Activated gamma-delta T cell treated with Interleukin-2 at 50 U/mL for 16 hours (primary cell): ENCODE measurements at regions not wholly inside any gene's neighbourhood (a gene's known extent, or its start where the extent isn't known, plus 50 kb on each side); places are given as distances from the start of the nearest gene placed in this dataset.
"Not testable (repeated sequence)": the region's sequence is repeated elsewhere in the genome, so short reads cannot be mapped to it uniquely, and the experiment has no call there.

Source experiments
- DNase-seq: peaks from one replicate; pipeline ENCODE4 v3.0.0-alpha.2; 2020

DNA sequence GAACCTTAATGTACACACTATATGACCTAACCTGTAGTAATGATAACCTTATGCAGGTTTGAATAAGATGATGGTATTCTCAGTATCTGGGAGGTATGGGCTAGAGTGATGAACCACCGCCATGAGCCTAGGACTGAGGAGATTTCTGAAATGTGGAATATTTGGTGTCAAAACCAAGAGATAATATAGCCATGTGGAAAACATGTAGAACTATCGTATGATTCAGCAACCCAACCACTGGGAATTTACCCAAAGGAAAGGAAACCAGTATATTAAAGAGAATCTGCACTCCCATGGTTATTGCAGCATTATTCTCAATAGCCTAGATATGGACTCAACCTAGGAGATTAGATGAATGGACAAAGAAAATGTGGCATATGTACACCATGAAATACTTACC lies 271.7 kb upstream of the BTG1 start:
- no peak for DNase-seq

DNA sequence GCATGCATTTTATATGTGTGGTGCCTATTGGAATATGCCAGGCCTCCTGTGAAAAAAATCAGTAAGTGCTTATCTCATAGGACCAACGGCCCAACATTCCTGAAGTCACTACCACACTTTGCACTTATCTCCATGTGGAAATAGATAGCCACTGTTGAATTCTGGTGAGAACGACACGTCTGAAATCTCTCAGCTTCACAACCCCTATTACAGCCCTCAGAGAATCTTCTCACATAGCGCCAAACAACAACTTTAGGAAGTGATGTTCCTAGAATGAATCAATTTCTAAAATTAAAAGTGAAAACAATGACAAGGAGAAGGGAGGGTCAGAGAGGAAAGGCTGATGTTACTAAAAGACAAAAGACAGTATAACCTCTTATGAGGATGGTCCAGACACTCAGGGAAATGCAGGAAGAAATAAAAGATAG lies 270.8 kb upstream of the BTG1 start:
- DNase-seq = no peak

DNA sequence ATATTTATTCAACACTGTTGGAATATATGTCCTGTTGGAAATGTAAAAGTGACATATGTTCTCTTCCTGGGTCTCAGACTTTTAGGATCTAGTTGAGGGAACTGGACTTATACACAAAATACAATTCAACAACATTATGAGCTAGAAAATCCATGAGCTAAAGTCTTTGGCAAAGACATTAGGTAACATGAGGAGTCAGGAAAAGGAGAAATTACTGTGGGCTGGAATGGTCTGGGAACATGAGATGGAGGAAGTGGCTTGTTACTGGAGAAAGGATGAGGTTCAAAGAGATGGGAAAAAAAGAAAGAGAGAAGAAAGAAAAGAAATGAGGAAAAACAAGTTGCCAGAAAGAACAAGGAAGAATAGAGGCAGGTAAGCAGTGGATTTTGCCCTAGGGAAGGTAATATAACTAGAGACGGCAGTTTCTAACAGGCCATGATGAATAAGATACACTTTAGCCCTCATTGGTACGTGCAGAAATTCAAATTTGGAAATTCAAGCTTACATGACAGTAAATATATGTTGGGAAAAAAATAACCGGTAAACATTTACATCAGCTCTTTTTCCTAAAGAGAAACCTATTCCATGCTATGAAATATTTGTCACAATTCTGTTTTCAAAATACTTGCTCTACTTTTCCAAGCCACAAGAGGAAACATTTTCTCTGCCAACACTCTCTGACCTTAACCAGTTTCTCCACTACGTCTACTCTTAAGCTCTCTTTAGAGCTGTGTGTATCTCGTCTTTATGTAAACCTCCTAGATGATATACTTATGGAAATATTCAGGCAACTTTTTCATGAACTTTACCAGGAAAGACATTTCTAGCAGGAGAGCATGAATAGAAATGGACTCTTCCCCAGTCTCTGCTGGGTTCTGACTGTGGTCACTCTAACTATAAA lies 268.8 kb upstream of the BTG1 start:
- DNase-seq = no peak

DNA sequence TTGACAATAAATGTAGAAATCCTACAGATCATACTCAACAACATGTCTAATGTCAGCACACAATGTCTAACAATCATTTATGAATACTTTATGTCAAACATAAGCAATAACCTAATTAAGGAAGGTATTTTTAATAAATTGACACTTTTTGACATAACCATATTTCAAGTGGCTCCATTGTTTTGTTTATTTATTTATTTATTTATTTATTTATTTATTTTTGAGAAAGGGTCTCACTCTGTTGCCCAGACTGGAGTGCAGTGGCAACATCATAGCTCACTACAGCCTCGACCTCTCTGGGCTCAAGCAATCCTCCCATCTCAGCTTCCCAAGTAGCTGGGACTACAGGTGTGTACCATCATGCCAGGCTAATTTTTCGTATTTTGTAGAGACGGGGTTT lies 267.6 kb upstream of the BTG1 start:
- no peak for DNase-seq

DNA sequence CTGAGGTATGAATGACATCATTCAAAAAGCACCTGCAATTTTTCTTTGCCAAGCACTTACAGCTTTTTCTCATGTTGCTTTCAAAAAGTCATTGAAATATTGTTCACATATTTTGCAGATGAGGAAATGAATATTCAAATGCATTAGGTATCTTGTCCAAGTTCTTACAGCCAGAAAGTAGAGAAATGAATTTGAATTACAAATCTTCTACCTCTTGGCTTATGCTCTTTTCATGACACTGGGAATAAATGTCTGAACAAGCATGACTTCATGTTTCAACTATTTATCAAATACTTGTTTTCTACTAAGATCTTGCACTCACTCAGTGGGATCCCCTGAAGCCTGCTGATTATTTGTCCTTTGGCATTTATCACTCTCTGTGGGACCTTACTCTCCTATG lies 267.2 kb upstream of the BTG1 start:
- DNase-seq = no peak

DNA sequence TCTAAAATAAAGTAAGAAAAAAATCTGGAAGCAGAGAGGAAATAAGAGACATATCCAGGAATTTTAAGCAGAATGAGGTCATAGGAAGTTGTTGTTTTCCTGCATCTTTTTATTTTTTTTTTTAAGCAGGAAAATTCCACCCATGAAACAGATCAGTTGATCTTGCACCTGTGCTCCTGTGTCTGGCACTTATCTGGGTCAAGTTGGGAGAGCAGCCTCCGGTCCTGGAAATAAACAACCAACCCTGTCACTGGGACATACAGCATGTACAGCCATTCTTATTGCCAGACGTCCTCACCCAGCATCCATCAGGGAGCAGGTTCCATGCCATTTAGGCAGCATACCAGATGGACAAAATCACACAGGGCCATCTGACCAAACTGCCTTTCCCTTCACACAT lies 266.0 kb upstream of the BTG1 start:
- no peak for DNase-seq

DNA sequence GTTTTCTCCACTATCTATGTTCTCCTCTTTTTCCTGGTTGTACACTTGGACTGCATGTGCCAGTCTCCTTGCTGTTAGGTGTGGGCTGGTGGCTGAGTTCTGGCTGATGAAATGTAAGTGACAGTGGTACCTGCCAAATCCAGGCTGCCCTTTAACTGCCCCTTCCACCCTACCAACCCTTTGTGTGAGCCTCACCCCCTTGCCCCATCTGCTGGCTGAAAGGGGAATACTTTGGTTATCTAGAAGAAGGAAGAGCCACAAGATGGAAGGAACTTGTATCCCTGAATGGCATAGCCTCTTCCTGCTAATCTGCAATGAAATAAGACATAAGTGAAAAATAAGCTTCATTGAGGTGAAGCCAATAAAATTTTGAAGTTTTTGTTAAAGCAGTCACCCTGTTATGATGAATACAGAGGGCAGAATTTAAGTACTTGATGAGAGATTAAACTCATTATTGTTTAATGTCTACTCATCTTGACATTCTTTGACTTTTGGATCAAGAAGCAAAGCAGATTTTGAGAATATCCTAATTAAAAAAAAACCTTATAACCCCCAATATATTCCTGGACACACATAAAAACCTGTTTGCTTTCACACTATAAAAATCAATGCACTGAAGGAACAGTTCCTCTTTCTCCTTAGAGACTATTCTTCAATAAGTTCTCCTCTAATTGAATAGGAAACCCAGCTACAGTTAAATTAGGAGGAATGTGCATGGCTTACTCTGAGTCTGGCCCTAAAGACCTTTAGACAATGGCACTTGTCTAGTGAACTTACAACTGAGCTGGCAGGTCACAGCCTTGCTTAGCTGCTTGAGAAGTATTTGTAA lies 262.6 kb upstream of the BTG1 start:
- peak; percentile 34 for DNase-seq

DNA sequence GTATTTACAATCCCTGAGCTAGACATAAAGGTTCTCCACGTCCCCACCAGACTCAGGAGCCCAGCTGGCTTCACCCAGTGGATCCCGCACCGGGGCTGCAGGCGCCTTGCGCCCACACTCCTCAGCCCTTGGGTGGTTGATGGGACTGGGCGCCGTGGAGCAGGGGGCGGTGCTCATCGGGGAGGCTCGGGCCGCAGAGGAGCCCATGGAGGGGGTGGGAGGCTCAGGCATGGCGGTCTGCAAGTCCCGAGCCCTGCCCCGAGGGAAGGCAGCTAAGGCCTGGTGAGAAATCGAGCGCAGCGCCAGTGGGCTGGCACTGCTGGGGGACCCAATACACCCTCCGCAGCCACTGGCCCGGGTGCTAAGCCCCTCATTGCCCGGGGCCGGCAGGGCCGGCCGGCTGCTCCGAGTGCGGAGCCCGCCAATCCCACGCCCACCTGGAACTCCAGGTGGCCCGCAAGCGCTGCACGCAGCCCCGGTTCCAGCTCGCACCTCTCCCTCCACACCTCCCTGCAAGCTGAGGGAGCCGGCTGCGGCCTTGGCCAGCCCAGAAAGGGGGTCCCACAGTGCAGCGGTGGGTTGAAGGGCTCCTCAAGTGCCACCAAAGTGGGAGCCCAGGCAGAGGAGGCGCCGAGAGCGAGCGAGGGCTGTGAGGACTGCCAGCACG lies 260.9 kb upstream of the BTG1 start:
- not testable (repeated sequence) for DNase-seq

DNA sequence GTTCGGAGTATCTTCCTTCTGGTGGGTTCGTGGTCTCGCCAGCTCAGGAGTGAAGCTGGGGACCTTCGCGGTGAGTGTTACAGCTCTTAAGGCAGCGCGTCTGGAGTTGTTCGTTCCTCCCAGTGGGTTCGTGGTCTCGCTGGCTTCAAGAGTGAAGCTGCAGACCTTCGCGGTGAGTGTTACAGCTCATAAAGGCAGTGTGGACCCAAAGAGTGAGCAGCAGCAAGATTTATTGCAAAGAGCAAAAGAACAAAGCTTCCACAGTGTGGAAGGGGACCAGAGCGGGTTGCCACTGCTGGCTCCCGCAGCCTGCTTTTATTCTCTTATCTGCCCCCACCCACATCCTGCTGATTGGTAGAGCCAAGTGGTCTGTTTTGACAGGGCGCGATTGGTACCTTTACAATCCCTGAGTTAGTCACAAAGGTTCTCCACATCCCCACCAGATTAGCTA lies 260.2 kb upstream of the BTG1 start:
- DNase-seq = peak; percentile 22

DNA sequence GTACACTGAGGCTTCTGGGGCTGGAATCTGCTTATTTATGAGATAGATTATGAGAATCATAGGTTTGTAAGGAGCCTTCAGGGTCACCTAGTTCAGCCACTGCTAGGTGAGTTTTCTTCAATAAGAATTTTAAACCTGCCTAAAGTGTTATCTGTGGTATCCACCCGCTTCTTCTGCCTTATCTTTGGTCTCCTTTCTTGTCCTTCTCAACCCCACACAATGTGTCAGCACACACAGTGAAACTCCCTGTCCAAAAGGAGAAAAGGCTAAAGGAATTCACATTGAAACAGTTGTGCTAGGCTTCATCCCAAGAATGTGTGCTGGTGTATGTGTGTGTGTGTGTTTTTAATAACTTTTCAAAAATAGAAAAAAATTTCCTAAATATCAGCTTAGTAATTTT lies 259.3 kb upstream of the BTG1 start:
- DNase-seq = no peak

DNA sequence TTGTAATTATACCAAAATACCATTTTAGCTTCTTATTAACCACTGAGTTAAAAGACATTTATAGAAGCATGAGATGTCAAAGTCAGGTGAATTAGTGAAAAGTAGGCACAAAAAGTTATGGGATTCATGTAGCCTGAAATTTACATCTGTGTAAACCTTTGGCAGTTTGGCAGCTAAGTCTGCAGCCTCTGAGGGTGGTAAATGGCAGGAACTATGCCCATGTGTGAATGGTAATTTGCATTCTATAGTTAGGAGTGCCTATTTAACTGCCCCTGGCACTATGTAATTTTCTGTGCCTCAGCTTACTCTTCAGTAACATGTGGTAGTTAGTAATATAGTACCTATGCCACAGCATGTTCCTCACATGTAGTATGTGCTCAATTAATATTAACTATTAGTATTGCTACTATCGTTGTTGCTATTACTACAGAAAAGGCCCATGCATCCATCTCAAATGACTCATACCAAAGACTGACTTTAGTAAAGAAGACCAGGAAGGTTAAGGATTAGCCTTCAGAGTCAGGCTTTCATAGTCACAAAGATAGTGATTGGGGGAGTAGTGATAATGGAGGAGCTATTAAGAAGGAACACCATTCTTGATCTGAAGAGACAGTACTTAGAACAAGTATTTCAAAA lies 258.7 kb upstream of the BTG1 start:
- DNase-seq = no peak

DNA sequence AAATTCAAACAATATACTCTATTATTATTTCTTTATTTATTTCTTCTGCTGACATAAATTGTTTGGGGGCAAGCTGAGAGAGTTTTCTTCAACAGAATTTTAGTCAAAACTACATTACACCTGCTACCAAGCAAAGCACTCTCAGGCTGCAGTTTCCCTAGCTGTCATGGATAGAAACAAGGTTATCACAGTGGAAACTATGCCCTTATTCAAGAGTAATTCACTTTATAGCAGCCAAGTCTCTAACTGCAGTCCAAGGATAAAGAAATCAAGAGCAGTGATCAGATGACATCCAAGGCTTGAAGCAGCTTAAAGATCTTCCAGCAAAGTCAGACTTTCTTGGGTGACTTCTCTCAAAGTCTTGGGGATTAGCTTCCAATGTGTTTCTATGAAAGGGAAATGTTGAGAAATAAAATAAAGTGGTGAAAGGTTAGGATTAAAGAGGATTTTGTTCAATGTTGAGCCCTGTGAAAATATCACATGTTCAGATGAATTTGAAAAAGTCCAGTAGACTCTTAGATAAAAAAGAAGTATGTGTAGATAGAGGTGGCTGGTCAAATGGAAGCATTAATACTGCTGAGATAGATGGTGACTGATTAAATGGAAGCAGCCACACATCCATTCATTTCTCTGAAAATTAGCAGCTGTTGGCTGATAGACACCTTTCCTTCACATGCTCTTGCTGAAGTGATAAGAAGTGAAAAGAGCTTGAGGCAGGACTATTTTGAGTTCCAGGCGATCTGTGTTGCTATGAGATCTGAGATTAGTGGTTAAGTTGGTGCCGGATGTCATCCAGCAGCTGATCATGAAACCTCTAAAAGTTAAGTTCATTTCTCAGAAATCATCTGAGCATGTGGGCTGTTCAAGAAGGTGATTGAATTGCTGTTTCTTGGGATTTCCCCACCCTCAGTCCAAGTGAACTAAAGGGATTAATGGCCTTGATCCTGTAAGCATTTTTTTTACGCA lies 257.8 kb upstream of the BTG1 start:
- DNase-seq = peak; percentile 42

DNA sequence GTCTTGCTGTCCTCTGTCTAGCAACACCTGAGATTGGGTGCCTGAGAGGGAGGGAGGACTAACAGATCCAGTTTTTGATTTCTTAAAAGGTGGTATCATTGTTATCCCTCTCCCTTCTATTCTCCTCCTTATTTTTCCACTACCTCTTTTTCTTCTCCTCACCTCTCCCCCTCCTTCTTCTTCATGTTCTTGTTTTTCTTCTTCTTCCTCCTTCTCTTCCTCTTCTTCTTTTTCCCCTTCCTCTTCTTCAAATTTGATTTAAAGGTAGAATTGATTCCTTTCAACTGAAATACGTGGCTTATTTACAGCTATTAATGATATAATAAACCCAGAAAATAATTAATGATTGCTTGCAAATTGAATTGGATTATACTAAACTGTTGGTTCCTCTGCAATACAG lies 256.8 kb upstream of the BTG1 start:
- DNase-seq = no peak

DNA sequence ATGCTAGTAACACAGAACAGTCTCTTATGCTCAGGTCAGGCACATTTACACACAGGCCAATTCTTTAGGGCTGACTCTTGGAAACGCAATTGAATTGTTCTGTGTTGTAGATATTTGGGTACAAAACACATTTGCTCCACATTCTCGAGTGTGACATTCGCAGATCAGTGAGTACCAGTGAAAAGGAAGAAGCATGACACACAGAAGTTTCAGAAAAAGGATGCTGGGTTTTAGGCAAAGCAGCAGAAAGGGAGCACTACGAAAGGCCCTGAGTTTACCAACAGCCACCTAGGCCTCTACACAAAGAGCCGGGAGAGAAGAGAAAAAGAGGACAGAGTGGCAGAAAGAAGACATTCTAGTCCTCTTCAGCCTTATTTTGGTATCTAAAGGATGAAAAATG lies 254.4 kb upstream of the BTG1 start:
- no peak for DNase-seq

DNA sequence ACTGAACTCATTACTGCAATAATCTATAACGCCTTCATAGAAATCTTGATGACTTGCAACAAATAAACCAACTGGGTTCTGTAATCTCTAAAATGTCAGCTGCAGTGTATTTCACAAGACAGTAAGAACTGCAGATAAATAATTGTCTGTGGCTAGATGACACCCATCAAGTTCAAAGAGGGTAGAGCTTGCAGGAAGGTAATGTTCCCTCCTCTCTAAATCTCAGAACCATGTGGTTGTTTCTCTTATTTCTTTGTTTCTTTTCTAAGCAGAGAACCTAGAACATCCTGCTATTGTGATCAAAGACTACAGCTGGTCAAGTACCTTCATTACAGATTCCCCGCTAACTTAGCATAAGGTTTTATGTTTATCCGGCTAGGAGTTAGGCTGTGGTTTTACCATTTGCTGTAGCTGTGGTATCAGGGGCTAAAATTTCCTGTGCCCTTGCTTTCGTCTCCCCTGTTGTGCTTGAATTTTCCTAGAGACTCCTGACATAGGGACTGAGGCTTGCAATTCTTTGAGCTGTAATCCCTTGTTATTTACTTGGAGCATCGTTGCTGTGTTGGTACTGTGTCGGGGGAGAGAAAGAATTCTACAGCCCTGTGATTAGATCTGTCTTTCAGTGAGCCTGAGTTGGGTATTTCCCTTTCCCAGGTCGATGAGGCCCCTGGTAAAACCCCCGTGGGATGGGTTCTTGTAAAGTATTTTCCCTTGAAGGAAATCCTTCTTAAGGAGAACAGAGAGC lies 253.1 kb upstream of the BTG1 start:
- no peak for DNase-seq

DNA sequence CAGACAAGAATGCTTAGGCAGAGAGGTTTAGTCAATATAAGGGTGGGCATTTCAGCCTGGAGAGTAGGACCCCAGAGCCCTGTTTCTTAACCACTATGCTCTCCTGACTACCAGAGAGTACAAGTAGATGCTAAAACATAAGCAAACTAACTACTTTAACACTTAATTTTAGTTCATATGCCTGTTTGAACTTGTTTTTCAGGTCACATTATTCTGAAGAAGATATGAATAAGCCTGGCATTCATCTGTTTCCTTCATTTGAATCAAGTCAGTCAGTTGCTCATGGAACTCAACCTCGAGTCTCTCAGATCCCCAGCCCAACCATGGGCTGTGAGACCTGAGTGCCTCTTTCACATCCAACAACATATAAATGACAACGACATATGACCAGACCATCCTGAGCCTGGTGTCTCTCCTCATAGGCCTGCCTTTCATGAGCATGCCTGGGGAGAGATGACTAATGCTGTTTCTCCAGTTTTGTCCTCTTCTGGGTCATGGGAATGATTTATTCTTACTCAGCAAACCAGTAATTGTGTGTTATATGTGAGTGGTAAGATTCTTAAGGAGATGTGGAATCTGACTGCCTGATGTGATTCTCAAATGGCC lies 251.1 kb upstream of the BTG1 start:
- no peak for DNase-seq

DNA sequence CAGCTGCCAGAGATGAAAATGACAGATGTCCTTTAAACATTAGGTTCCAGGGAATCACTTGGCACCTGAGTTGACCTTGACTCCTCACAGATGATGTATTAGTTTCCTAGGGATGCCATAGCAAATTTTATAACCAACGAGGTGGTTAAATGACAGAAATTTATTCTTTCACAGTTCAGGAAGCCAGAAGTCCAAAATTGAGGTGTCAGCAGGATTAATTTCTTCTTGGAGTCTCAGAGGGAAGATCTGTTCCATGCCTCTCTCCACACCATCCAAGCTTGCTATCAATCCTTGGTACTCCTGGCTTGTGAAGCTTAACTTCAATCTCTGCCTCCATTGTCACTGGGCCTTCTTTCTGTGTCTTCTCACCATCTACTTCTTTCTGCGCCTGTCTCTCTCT lies 249.7 kb upstream of the BTG1 start:
- DNase-seq = no peak

DNA sequence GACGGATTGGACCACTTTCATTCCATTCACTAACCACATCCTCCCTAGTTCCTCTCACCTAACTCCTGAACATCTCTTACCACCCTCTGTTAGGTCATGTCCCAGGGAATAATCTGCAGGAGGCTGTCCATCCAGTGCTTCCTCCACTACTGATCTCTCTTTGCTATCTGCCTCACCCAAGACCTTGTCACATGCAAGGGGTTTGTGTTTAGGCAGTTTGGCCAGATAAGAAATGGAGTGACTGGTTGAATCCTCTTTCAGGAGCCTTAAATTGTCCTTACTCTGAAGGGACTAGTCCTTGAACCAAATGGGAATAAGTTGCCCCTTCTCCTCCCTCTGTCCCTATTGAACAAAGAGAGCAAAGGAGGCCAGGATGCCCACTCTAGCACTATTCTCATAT lies 249.2 kb upstream of the BTG1 start:
- no peak for DNase-seq

DNA sequence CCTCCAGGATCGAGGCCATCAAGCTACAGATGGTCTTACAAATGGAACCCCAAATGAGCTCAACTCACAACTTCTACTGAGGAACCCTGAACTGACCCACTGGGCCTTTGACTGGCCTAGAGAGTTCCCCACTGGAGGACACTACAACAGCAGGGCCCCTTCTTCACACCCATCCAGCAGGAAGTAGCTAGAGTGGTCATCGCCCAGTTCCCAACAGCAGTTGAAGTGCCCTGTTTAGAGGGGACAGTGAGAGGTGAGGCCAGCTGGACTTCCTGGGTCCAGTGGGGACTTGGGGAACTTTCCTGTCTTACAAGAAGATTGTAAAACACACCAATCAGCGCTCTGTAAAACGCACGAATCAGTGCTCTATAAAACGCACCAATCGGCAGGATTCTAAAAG lies 247.9 kb upstream of the BTG1 start:
- no peak for DNase-seq

DNA sequence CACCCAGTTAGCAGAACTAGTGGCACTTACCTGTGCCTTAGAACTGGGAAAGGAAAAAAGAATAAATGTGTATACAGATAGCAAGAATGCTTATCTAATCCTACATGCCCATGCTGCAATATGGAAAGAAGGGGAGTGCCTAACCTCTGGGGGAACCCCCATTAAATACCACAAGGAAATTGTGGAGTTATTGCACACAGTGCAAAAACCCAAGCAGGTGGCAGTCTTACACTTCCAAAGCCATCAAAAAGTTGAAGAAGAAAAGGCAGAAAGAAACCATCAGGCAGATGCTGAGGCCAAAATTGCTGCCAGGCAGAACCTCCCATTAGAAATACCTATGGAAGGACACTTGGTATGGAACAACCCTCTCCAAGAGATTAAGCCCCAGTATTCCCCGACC lies 246.1 kb upstream of the BTG1 start:
- DNase-seq = not testable (repeated sequence)

DNA sequence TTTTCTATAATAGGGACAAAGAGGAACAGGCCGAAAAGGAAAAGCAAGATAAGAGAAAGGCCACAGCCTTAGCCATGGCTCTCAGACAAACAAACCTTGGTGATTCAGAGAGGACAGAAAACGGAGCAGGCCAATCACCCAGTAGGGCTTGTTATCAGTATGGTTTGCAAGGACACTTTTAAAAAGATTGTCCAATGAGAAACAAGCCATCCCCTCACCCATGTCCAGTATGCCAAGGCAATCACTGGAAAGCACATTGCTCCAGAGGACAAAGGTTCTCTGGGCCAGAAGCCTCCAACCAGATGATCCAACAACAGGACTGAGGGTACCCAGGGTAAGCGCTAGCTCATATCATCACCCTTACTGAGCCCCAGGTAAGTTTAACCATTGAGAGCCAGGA lies 243.8 kb upstream of the BTG1 start:
- DNase-seq = no peak
